H54 (cell line): ENCODE measurements at regions not wholly inside any gene's neighbourhood (a gene's known extent, or its start where the extent isn't known, plus 50 kb on each side); places are given as distances from the start of the nearest gene placed in this dataset.

Source experiments
- DNase-seq: peaks from one replicate; pipeline ENCODE4 v3.0.0; 2011; ENCODE audit warnings: low spot score, mixed read lengths; ENCODE audit not compliant: insufficient read length
- FAIRE-seq: peaks from 3 replicates; lab custom pipeline; 2011; peaks lifted over from hg19 to GRCh38; lab: Jason Lieb, UNC
- POLR2A ChIP-seq: IDR thresholded peaks from 2 replicates; pipeline ENCODE4 v1.6.1; 2011; ENCODE audit warnings: low read depth, mild to moderate bottlenecking, low read length

- peak; percentile 6 for FAIRE-seq
- no peak for DNase-seq
- TF ChIP-seq POLR2A, result no peak
Observed at GRCh38 chr13:89806594-89806993, 1540.9 kb upstream of the MIR17HG start.

- DNase-seq (no peak), FAIRE-seq (no peak)
- no peak for TF ChIP-seq POLR2A
Observed at GRCh38 chr13:89812856-89813255, 1534.6 kb upstream of the MIR17HG start.

GRCh38 chr13:89816404-89816803 is 1531.1 kb upstream of the MIR17HG start:
- FAIRE-seq (no peak), DNase-seq (no peak)
- TF ChIP-seq POLR2A, result no peak

- no peak for TF ChIP-seq POLR2A
- DNase-seq, result no peak
- FAIRE-seq, result peak; percentile 62
Observed at GRCh38 chr13:89822467-89822866, 1525.0 kb upstream of the MIR17HG start.

- FAIRE-seq (no peak), DNase-seq (no peak)
- TF ChIP-seq POLR2A, result no peak
Observed at GRCh38 chr13:89827552-89827951, 1519.9 kb upstream of the MIR17HG start.

GRCh38 chr13:89828506-89828905 is 1519.0 kb upstream of the MIR17HG start:
- DNase-seq (no peak), FAIRE-seq (no peak)
- TF ChIP-seq POLR2A, result no peak

GRCh38 chr13:89831157-89831556 is 1516.3 kb upstream of the MIR17HG start:
- FAIRE-seq (no peak), DNase-seq (no peak)
- no peak for TF ChIP-seq POLR2A

- FAIRE-seq (peak; percentile 36), DNase-seq (no peak)
- TF ChIP-seq POLR2A, result no peak
Observed at GRCh38 chr13:89832827-89833226, 1514.7 kb upstream of the MIR17HG start.

GRCh38 chr13:89843621-89844020 is 1503.9 kb upstream of the MIR17HG start:
- FAIRE-seq, result no peak
- no peak for TF ChIP-seq POLR2A

GRCh38 chr13:89845874-89846273 is 1501.6 kb upstream of the MIR17HG start:
- TF ChIP-seq POLR2A, result no peak
- FAIRE-seq, result peak; percentile 82
- no peak for DNase-seq

More at GRCh38 chr13:89843621-89844020, 1503.9 kb upstream of the MIR17HG start:
- no peak for DNase-seq

GRCh38 chr13:89846926-89847585 is 1500.4 kb upstream of the MIR17HG start:
- TF ChIP-seq POLR2A, result no peak
- FAIRE-seq, result peak; percentile 86
- peak; percentile 3 for DNase-seq

GRCh38 chr13:89852570-89852969 is 1494.9 kb upstream of the MIR17HG start:
- DNase-seq, result no peak
- no peak for FAIRE-seq
- no peak for TF ChIP-seq POLR2A

GRCh38 chr13:89856512-89856911 is 1491.0 kb upstream of the MIR17HG start:
- TF ChIP-seq POLR2A, result no peak
- FAIRE-seq, result no peak
- DNase-seq, result no peak

- DNase-seq (no peak), FAIRE-seq (peak; percentile 20)
- TF ChIP-seq POLR2A, result no peak
Observed at GRCh38 chr13:89857502-89857901, 1490.0 kb upstream of the MIR17HG start.

GRCh38 chr13:89862011-89862690 is 1485.3 kb upstream of the MIR17HG start:
- no peak for DNase-seq
- no peak for TF ChIP-seq POLR2A
- FAIRE-seq, result peak; percentile 6

GRCh38 chr13:89862691-89863036 is 1484.8 kb upstream of the MIR17HG start:
- TF ChIP-seq POLR2A, result no peak
- DNase-seq, result no peak
- peak; percentile 70 for FAIRE-seq
